Endothelial cell of hepatic sinusoid (primary cell): ENCODE measurements at regions not wholly inside any gene's neighbourhood (a gene's known extent, or its start where the extent isn't known, plus 50 kb on each side); places are given as distances from the start of the nearest gene placed in this dataset.

Experiments
- in situ Hi-C: cut with HindIII; loops from 2 replicates; pipeline ENCODE4 v1.10.0; 2017; ENCODE audit warnings: low sequenced_read_pairs

DNA sequence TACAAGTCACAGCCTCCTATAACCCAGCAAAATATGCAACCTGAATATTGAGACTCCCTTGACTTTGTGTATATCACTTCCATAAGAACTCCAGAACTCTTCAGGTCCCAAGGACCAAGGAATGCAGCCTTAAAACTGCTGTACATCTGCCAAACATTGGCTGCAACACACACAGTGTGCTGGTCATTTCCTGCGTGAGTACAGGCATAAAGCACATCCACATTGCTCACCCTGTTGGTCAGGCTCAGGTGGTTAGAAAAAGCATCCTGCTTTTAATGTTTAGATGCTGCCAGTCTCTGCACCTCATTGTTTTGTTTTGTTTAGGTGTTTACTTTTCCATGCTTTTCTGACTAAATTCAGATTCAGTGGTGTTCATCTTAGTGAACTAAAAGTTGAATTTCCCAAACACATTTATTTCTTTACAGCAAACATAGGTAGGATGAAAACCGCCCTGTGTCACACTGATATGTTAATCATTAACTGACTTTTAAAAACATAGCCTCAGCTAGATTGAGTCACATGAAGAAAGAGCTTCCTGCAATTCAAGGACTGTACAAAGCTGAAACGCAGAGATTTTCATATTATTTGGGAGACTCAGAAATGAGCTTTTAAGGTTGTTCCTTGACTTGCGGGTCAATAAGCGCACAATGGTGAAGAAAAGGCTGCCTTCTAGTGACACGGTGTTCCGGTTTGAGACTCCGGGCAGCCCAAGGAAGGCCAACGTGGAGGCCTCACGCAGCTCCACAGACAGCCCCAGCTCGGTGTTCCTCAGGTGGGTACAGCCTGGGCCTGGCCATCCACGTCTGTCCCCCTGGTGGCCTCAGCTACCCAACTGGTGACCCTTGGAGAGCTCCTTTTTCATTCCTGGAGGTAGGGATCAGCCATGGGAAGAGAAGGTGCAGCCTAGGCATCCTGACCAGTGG is 52.2 kb upstream of the GRAMD2B start:
- in situ Hi-C loops = no loop called here

DNA sequence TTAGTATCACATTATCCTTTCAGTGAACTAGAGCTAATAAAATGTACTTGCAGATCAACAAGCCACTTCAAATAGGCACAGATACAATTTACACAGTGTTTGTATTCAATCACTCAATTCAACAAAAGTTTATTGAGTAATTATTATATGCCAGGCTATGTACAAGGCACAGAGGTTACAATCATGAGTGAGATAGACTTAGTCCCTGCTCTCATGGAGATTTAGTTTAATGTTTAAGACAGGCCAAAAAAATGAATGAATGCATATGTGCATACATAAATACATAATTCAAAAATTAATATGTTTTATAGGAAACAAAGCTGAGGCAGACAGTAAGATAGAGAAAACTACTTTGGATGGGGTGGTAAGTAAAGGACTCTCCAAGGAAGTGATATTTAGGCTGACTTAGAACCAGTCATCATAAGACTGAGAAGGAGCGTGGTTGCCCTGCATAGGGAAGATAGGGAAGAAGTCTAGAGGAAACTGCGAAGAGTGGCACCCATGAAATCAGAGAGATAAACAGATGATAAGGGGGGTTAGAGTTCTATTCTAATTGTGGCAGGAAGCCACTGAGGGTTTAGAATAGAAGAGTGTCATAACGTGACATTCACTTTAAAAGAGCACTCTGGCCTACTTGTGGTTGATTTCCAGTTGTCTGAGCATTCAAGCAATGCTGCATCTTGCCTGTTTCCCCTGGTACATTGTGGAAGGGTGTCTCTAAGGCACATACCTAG is 49.7 kb upstream of the GRAMD2B start:
- in situ Hi-C loops = no loop called here
